DMS53 treated with DMSO at 0.1 percent for 48 hours (cell line): ENCODE measurements at regions not wholly inside any gene's neighbourhood (a gene's known extent, or its start where the extent isn't known, plus 50 kb on each side); places are given as distances from the start of the nearest gene placed in this dataset.
A peak's percentile ranks its signal among the peaks of the same experiment; 100 is the strongest.

Source experiments
- DNase-seq: peaks from one replicate; lab custom pipeline; 2025; ENCODE audit not compliant: unreplicated experiment; lab: John Stamatoyannopoulos, UW

- DNase-seq: no peak
These were observed 459.1 kb upstream of the CDH9 start for GRCh38 chr5:27497491-27497890.

DNA sequence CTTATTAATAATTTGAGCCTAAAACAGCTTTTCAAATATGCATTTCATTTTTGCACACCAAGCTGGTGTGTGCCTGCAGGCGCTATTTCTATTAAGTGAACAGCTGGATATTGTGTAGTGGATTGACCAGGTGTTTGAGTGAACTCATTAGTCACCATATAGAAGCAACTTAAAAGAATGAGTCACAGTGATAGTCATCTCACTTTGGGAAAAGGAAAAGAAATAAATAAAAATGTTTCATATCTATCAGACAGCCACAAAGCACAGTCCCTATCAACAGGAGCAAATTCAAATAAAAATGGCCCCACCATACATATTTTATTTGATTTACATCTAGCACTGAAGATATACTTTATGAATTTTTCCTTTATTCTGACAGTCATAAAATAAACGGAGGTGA, 456.5 kb upstream of the CDH9 start:
- DNase-seq: peak; percentile 78

- no peak for DNase-seq
These were observed 453.5 kb upstream of the CDH9 start for GRCh38 chr5:27491746-27492439.

- peak; percentile 23 for DNase-seq
These were observed 452.7 kb upstream of the CDH9 start for GRCh38 chr5:27491047-27491446.

DNA sequence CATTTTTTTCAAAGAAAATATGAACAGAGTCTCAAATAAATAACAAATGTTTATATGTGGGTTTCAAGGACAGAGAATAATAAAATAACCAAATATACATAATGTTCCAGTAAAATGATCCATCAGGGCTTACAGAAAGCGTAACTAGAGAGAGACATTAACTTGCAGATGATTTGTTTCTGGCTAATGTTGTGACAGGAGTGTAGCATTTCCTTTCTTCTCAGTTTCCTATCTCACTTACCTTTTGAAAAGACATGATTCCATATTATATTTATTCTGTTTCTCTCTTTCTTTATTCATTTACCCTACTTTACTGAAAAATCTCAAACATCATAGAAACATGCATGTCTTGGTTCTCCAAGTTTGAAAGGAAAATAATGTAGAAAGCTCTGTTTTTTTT, 451.3 kb upstream of the CDH9 start:
- DNase-seq: no peak

GRCh38 chr5:27482663-27483062, 444.3 kb upstream of the CDH9 start:
- no peak for DNase-seq

DNA sequence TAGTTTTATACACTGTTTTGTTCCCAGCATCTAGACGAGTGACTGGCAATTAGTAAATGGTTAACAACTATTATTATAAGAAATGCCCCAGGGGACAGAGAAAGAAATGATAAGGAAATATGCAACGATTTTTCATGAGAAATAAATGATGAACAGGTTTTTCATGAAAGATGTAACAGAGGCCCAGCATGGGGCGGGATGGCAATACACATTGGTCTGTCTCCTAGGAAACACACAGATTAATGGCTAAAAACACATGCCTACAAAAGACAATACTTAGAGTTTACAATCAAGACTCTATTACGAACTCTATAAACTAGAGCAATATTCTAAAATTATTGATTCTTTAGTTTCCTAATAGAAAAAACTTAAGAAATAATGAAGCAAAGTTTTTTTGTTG, 441.5 kb upstream of the CDH9 start:
- DNase-seq: no peak

DNA sequence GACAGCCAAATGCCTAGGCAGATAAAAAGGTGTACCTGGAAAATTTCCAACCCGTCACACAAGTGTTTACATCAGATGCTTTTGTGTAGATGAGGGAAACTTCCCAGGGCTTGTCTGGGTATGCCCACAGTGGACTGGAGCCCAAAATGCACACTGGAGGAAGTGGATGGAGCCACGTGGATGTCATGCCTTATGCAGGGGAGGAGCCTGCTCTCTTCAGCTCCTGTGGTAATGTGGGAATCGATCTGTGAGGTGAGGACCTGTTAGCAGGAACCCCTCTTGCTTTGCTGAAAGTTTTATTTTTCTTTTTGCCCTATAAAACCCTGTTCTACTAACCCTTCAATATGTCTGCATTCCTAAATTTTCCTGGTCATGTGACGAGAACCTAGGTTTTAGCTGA, 439.2 kb upstream of the CDH9 start:
- DNase-seq: no peak

DNA sequence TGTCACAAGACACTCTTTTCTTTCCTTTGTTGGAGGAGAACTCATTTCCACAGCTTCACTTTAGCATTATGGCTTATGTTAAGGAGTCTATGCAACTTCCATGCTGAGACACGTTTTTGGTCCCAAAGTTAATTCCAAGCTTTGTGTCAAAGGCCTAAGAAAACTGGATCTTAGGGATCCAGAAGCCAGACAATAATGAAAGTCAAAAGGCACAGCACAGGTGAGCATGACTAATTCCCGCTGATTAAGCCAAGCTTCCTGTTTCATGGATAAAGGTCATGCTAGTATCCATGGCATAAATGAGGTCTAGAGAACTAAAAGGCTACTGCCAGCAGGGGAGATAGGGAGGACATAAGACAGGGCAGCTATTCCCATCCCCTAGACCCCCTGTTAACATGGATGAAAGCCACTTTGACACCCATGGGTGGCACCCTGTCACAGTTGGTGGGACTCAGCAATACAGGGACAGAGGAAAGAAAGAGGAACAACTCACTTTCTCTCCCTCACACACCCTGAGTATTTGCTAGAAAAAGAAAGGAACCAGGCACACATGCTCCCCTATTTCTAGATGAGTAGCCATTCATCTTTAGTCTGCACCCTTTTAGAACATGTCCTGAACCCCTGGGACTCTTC, 438.1 kb upstream of the CDH9 start:
- no peak for DNase-seq

DNA sequence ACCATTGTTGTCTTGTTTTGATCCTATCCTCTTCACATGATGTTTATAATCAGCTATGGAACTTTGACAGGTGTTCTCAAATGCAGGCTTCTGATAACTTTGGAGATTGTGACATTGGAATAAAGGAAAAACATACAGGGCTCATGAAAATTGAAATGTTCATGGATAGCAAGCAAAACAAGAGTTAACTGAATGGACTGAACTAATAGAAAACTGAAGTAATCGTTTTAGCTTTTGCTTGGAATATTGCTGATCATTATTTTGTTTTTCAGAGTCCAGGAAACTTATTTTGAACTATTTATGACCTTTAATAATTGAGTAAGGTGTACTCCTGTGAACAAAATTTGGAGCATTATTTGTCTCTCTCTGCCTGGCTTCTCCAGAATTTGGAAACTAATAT, 436.7 kb upstream of the CDH9 start:
- DNase-seq: no peak

- DNase-seq: no peak
These were observed 436.0 kb upstream of the CDH9 start for GRCh38 chr5:27474395-27474794.

DNA sequence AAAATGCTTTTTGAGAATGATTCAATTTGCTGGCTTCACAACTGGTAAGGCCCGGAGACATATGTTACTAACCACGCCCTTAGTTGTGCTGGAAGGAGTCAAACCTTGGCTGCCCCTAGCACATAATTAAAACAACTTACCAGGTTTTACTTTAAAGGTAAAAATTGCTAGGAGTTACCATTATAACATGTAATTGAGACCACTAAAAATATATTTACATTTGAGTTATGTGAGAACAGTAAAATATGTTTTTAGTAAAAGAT, 435.6 kb upstream of the CDH9 start:
- DNase-seq: no peak

DNA sequence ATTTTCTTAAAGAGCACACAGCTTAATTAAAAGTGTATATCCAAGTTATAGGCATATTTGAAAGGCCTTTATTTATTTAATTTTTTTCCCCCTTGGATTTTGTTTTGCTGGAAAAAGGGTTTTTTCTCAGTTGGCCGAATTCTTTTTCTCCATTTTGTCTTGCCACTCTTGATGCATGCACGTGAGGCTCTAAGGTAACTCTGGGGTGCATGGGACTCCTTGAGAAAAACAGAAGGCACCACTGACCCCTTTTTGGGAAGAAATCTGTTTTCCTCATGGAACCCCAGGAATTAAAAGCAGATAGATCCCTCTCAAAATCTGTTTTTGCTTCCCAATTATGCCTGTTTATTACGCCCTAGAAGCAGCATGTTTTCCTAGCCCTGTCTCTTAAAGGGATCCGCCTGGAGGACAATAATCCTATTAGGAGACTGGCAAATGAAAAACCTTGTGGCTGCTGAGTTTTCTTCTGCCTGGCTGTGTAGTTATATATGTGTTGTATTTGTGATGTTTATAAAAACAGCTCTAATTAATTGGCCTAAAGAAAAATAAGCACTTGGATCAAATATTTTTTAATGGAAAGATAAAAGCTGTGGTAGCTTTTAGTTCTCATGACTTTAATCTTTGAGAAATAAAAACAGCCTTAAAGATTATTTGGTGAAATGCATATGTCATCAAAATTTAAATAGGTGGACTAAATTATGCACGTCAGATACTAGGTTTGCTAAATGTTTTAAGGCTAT, 435.1 kb upstream of the CDH9 start:
- no peak for DNase-seq

- DNase-seq: no peak
These were observed 434.5 kb upstream of the CDH9 start for GRCh38 chr5:27472871-27473270.

GRCh38 chr5:27472000-27472763, 433.8 kb upstream of the CDH9 start:
- DNase-seq: no peak

DNA sequence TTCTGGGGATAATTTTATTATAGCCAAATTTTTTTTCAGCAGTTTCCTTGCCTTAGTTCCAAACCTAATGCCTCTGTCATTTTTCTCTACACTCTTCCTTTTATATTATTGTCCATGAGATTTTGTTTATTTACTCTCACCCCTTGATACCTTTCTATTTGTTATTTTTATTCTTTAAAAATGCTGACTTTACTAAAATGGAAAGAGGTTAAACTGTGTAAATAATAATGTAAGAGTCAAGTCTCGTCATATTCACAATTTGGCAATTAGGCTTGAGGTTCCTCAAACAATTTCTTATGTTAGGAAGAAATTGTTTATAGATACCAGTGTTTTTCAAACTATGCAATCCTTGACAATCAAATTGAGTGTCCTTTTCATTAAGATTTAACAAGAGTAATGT, 428.6 kb upstream of the CDH9 start:
- DNase-seq: no peak

- DNase-seq: no peak
These were observed 426.8 kb upstream of the CDH9 start for GRCh38 chr5:27465140-27465539.

- no peak for DNase-seq
These were observed 425.2 kb upstream of the CDH9 start for GRCh38 chr5:27463446-27464149.

- DNase-seq: no peak
These were observed 424.6 kb upstream of the CDH9 start for GRCh38 chr5:27462936-27463335.

- no peak for DNase-seq
These were observed 419.9 kb upstream of the CDH9 start for GRCh38 chr5:27458287-27458686.

GRCh38 chr5:27451377-27451776, 413.0 kb upstream of the CDH9 start:
- no peak for DNase-seq
